ENCODE measurements at regions not wholly inside any gene's neighbourhood (a gene's known extent, or its start where the extent isn't known, plus 50 kb on each side); places are given as distances from the start of the nearest gene placed in this dataset.

DNA sequence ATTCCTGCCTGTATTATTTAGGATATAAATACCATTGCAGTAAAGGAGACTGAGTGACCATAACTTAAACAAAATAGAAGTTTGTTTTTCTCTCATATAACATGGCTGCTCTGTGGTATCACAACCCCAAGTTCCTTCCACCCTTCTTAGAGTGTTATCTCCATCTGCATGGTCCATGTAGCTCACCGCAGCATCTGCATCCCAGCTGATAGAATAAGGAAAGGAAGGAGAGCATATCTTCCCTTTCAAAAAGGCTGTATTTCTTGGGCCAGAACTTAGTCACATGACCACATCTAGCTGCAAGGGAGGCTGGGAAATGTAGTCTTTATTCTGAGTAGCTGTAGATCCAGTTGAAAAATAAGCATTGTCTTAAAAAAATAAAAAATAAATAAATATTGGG lies 184.8 kb upstream of the NUDT4 start (continued):
- no peak for TF ChIP-seq ZNF462 (CRISPR knock-in tag; IDR thresholded peaks at IDR 0.05)
- TF ChIP-seq JUNB (IDR thresholded peaks at IDR 0.05; ENCODE audit: unreplicated experiment): no peak
- TF ChIP-seq CTCF (conservative IDR thresholded peaks at IDR 0.05; ENCODE audit: low read depth in 2 of 2): no peak
- no peak for TF ChIP-seq EZH2 (IDR thresholded peaks at IDR 0.05; ENCODE audit: low read depth, unreplicated experiment)
- TF ChIP-seq, protein P1, sequence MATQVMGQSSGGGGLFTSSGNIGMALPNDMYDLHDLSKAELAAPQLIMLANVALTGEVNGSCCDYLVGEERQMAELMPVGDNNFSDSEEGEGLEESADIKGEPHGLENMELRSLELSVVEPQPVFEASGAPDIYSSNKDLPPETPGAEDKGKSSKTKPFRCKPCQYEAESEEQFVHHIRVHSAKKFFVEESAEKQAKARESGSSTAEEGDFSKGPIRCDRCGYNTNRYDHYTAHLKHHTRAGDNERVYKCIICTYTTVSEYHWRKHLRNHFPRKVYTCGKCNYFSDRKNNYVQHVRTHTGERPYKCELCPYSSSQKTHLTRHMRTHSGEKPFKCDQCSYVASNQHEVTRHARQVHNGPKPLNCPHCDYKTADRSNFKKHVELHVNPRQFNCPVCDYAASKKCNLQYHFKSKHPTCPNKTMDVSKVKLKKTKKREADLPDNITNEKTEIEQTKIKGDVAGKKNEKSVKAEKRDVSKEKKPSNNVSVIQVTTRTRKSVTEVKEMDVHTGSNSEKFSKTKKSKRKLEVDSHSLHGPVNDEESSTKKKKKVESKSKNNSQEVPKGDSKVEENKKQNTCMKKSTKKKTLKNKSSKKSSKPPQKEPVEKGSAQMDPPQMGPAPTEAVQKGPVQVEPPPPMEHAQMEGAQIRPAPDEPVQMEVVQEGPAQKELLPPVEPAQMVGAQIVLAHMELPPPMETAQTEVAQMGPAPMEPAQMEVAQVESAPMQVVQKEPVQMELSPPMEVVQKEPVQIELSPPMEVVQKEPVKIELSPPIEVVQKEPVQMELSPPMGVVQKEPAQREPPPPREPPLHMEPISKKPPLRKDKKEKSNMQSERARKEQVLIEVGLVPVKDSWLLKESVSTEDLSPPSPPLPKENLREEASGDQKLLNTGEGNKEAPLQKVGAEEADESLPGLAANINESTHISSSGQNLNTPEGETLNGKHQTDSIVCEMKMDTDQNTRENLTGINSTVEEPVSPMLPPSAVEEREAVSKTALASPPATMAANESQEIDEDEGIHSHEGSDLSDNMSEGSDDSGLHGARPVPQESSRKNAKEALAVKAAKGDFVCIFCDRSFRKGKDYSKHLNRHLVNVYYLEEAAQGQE (IDR thresholded peaks at IDR 0.05; ENCODE audit: unreplicated experiment): no peak
